RWPE2 (cell line): ENCODE measurements at regions not wholly inside any gene's neighbourhood (a gene's known extent, or its start where the extent isn't known, plus 50 kb on each side); places are given as distances from the start of the nearest gene placed in this dataset.
"Not testable (repeated sequence)": the region's sequence is repeated elsewhere in the genome, so short reads cannot be mapped to it uniquely, and the experiment has no call there.

Experiments
- ATAC-seq: fragments of 200-7000 bp; cut with Tn5 transposase; 3 replicates; pipeline ENCODE4 v1.9.1; 2021; ENCODE audit warnings: low read depth
- DNase-seq: peaks from one replicate; pipeline ENCODE4 v3.0.0-alpha.2; 2020; ENCODE audit warnings: low spot score
- H3K27ac ChIP-seq: fragments of 450-650 bp; 2 replicates; pipeline ENCODE4 v1.5.1; 2017; ENCODE audit warnings: mild to moderate bottlenecking; ENCODE audit not compliant: poor library complexity, severe bottlenecking
- H3K27me3 ChIP-seq: fragments of 250-450 bp; sonication (Bioruptor Pico); 2 replicates; pipeline ENCODE4 v1.5.1; 2021; ENCODE audit warnings: mild to moderate bottlenecking, moderate library complexity; ENCODE audit not compliant: insufficient read depth, poor library complexity, severe bottlenecking
- H3K36me3 ChIP-seq: fragments of 250-450 bp; sonication (Bioruptor Pico); 2 replicates; pipeline ENCODE4 v1.5.1; 2020; ENCODE audit warnings: low read depth, mild to moderate bottlenecking, moderate library complexity
- H3K4me1 ChIP-seq: fragments of 250-450 bp; sonication (Bioruptor Pico); 2 replicates; pipeline ENCODE4 v1.5.1; 2021; ENCODE audit warnings: mild to moderate bottlenecking, moderate library complexity; ENCODE audit not compliant: insufficient read depth, poor library complexity, severe bottlenecking
- H3K4me3 ChIP-seq: fragments of 250-450 bp; sonication (Bioruptor Pico); 2 replicates; pipeline ENCODE4 v1.5.1; 2021; ENCODE audit warnings: mild to moderate bottlenecking, moderate library complexity; ENCODE audit not compliant: severe bottlenecking
- H3K9me3 ChIP-seq: fragments of 250-450 bp; sonication (Bioruptor Pico); 2 replicates; pipeline ENCODE4 v1.5.1; 2021; ENCODE audit warnings: mild to moderate bottlenecking, moderate library complexity; ENCODE audit not compliant: severe bottlenecking
- CTCF ChIP-seq: fragments of 450-650 bp; IDR thresholded peaks from one replicate; pipeline ENCODE4 v1.5.1; 2017; ENCODE audit warnings: mild to moderate bottlenecking, moderate library complexity; ENCODE audit not compliant: poor library complexity, severe bottlenecking

- no peak for ATAC-seq
Observed at GRCh38 chr2:52428224-52428623, 1339.4 kb upstream of the CHAC2 start.

GRCh38 chr2:52423655-52424054, 1343.9 kb upstream of the CHAC2 start:
- Histone ChIP-seq H3K27ac (no peak overlapping the region), H3K36me3 (no peaks in the 10 kb centered on the region), H3K27me3 (peaks cover 2% of the 10 kb centered on the region), H3K9me3 (no peaks in the 10 kb centered on the region), H3K4me1 (no peaks in the 10 kb centered on the region), H3K4me3 (no peak overlapping the region)
- ATAC-seq (no peak), DNase-seq (no peak)
- no peak for TF ChIP-seq CTCF

More at GRCh38 chr2:52428224-52428623, 1339.4 kb upstream of the CHAC2 start:
- no peaks in the 10 kb centered on the region for H3K9me3 ChIP-seq
- H3K4me1 ChIP-seq: no peaks in the 10 kb centered on the region
- no peak overlapping the region for H3K27ac ChIP-seq
- peaks cover 2% of the 10 kb centered on the region for H3K27me3 ChIP-seq
- H3K36me3 ChIP-seq: no peaks in the 10 kb centered on the region
- no peak for DNase-seq
- no peak overlapping the region for H3K4me3 ChIP-seq
- TF ChIP-seq CTCF: no peak

GRCh38 chr2:52423111-52423510, 1344.5 kb upstream of the CHAC2 start:
- no peaks in the 10 kb centered on the region for H3K9me3 ChIP-seq
- TF ChIP-seq CTCF: no peak
- no peak overlapping the region for H3K27ac ChIP-seq
- ATAC-seq (no peak), DNase-seq (no peak)
- no peaks in the 10 kb centered on the region for H3K36me3 ChIP-seq
- peaks cover 2% of the 10 kb centered on the region for H3K27me3 ChIP-seq
- no peaks in the 10 kb centered on the region for H3K4me1 ChIP-seq
- no peak overlapping the region for H3K4me3 ChIP-seq

GRCh38 chr2:52416340-52416739, 1351.3 kb upstream of the CHAC2 start:
- no peak for DNase-seq
- ATAC-seq: no peak
- peak; percentile 43 for TF ChIP-seq CTCF
- Histone ChIP-seq H3K4me1 (no peaks in the 10 kb centered on the region), H3K36me3 (no peaks in the 10 kb centered on the region), H3K4me3 (no peak overlapping the region), H3K27me3 (no peaks in the 10 kb centered on the region), H3K27ac (no peak overlapping the region), H3K9me3 (no peaks in the 10 kb centered on the region)

- H3K27me3 ChIP-seq: no peaks in the 10 kb centered on the region
- no peak overlapping the region for H3K27ac ChIP-seq
- H3K36me3 ChIP-seq: no peaks in the 10 kb centered on the region
- no peaks in the 10 kb centered on the region for H3K4me1 ChIP-seq
- no peak overlapping the region for H3K4me3 ChIP-seq
- no peak for TF ChIP-seq CTCF
- DNase-seq (no peak), ATAC-seq (no peak)
- H3K9me3 ChIP-seq: no peaks in the 10 kb centered on the region
Observed at GRCh38 chr2:52414561-52415295, 1352.9 kb upstream of the CHAC2 start.

- not testable (repeated sequence) for DNase-seq, H3K9me3 ChIP-seq, H3K4me1 ChIP-seq, H3K27me3 ChIP-seq, H3K4me3 ChIP-seq, ATAC-seq, H3K36me3 ChIP-seq, H3K27ac ChIP-seq
Observed at GRCh38 chr2:52409308-52410118, 1358.1 kb upstream of the CHAC2 start.
